SKM-1 treated with dmso at 0.1 percent for 144 hours (cell line): ENCODE measurements at regions not wholly inside any gene's neighbourhood (a gene's known extent, or its start where the extent isn't known, plus 50 kb on each side); places are given as distances from the start of the nearest gene placed in this dataset.
A peak's percentile ranks its signal among the peaks of the same experiment; 100 is the strongest.
"Not testable (repeated sequence)": the region's sequence is repeated elsewhere in the genome, so short reads cannot be mapped to it uniquely, and the experiment has no call there.

Experiments
- DNase-seq: peaks from one replicate; lab custom pipeline; 2025; ENCODE audit not compliant: unreplicated experiment; lab: John Stamatoyannopoulos, UW

DNA sequence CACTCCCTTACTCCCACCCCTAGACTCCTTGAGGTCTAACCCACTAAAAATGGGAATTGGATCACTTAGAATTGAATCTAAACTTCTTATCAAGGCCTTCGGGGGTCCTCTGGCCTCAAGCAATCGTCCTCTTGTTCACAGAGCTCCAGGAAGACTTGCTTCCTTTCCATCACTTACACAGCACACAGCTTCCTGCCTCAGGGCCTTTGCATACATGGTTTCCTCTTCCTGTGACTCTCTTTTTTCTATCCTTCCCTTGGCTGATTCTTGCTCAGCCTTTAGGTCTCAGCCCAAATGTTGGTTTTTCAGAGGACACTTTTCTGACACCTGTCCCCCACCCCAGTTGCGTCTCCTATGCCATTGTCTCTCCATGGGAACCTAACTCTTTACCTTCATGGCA lies 50.0 kb upstream of the ALDH1B1 start:
- no peak for DNase-seq

DNA sequence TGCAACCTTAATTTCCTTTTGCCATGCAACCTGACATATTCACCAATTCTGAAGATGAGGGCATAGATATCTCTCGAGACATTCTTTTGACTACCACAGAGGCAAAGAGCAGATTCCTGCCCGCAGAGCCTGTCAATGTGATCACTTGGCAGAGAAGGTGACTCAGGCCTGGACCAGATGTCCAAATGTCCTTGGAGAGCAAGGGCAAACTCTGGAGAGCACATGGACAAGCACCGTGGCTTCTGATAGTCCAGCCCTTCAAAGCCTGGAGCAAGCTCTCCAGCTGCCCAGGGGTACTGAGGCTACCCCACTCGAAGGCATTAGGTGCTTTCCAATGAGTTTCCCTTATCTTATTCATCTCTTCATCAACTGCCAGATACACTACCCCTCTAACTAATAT lies 50.4 kb upstream of the ALDH1B1 start:
- no peak for DNase-seq

DNA sequence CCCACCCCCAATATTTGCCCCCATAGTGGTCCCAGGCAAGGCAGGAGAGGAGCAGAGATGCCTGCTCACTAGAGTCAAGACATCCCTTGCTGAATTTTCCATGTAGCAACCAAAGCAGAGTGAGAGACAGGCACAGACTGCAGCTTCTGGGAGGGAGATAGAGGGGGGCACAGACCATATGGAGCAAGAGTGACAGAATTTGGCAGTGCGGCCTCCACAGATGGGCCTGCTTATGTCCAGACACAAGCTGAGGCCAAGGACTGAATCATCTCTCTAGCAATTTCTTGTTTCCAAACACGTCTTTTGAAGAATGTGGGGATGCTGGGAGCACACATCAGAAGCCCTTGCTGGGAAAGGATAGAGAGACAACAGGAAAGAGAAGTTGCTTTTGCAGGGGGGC lies 53.0 kb upstream of the ALDH1B1 start:
- no peak for DNase-seq

DNA sequence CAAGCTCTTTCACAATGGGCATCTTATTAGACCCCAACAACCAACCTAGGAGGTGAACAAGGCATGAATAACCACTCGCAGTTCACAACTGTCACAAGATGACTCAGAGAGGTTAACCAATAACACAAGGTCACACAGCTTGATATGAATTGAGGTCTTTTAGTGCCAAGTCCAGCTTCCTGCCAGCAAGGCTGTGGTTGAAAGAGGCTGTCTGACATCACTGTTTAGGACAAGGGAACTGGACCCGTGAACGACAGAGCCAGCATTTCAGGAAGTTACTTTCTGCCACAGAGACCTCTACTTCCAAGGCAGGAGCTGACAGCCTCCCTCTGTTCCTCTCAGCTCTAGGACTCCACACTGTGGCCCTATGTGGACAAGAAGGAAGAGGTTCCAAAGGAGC lies 53.4 kb upstream of the ALDH1B1 start:
- peak; percentile 90 for DNase-seq

GRCh38 chr9:38338342-38339018 lies 54.0 kb upstream of the ALDH1B1 start:
- DNase-seq, result no peak

DNA sequence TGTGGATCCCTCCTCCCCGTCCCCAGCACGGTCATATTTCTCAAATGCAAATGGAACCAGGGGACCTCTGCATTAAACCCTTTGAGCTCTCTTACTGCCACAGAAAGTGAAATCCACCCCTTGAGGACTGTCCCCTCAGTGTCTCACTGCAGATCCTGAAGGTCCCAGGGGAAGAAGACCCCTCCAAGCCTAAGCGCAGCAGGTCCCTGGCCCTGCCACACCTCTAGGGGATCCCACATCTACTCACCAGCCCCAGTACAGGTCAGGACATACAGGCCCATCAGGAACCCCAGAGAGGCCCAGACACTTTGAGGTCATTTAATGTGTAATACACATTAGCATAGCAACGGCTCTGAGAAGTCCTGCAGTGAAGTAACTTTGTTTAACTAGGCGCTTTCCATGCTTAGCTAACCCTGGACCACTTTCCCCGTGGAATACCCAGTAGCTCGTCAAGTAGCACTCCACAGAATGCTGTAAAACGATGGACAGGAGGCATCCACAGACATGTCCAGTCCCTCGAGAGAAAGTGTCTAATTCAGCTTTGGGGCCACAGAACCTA lies 54.7 kb upstream of the ALDH1B1 start:
- no peak for DNase-seq

- no peak for DNase-seq
Measured at GRCh38 chr9:38337181-38337580, 55.3 kb upstream of the ALDH1B1 start.

DNA sequence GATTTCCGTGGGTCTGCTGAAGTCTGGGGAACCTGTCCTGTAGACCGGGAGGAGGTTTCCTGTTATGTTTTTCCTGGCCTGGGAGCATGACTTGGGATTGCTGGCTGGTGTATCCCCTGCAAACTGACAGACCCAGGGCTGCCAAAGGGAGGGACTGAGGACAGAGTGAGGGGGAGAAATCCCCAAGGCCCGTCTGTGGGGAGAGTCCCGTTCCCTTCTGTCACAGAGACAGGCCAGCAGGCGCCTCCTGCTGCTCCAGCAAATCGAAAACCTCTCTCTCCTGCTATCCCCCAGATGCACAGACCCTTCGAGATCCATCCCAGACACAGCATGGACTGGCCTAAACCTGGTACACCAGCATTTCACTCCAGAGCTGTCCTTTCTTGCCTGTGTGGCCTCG lies 56.2 kb upstream of the ALDH1B1 start:
- no peak for DNase-seq

DNA sequence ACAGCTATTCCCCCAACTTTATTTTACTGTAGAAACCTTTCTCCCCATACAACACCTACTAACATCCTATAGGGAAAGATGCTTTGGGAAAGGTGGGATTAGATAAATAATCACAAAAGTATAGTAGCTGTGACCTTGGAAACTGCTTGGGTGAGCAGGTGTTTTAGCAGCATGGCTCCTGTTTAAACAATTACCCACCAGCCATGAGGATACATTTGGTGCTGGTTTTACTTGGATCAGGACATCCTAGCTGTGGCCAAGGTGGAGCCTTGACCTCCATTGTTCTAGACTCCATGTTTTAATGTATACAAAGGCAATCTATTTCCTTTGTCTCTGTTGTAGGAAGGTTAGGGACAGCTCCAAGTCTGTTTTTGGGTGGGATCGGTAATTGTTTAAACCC lies 56.8 kb upstream of the ALDH1B1 start:
- no peak for DNase-seq

DNA sequence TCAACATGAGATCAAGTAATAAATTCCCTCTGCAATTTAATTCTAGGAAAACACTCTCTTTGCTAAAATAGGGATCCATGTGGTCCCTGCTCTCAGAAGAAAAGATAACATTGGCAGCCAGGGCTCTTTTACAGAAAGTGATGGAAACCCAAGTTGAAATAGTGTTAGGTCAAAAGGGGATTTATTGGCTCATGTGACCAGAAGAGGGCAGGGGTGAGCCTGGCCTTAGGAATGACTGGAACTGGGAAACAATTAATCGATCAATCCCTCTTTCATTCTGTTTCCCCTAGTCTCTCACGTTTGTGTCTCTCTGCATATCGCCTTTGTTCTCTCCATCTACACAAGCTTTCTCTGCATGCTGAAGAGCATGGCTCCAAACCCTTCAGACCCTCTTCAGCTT lies 58.3 kb upstream of the ALDH1B1 start:
- no peak for DNase-seq

GRCh38 chr9:38333047-38333446 lies 59.5 kb upstream of the ALDH1B1 start:
- no peak for DNase-seq

DNA sequence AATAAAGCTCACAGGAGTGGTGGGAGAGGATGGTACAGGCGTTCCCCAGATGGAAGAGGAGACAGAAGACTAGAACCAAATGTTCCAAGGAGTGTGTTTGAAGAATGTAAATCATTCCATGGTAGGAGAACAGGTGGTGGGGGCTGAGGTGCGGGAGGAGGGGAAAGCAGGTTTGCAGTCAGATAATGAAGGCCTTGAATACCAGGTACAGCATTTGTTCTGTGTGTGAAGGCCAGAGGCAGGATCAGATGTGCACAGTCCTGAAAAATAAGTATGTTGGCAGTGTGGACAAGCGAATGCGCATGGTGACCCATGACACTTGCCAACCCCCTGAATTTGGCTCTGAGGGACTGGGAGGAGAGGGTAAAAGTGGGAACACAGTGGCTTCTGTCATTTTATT lies 59.9 kb upstream of the ALDH1B1 start:
- DNase-seq, result no peak

DNA sequence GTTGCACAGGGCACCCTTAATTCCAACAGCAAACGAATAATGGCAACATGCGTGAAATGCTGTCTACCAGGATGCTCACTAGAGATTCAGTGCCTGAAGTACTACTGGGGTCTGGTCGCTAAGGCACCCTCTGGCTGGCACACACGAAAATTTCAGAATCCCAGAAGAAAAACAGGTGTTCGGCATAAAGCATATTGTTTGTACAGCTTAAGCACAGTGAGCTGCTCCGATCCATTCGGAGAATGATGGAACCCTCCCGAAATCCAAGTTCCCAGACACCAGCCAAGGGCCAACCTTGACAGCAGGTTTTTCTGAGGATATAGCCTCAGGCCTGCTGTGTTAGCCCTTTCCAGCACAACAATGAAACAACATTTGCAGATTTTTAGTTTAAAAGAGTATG lies 61.4 kb upstream of the ALDH1B1 start:
- no peak for DNase-seq

GRCh38 chr9:38329968-38330367 lies 62.5 kb upstream of the ALDH1B1 start:
- no peak for DNase-seq

DNA sequence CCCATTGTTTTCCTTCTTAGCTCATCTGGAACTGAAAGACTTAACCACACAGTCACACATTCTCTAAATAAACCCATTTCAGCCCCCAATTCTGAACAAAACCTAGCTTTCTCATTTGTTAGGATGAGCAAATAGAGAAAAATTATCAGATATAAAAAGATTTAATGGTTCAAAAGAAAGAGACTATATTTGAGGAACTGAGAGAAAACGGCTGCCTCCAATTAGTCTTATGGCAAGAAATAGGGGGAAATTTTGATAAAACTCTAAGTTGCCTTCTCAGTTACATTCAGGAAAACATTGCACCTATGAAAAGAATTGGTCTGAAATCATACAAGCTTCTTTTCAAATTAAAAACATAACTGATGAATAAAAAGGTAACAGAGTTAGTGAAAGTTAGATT lies 63.7 kb upstream of the ALDH1B1 start:
- no peak for DNase-seq

DNA sequence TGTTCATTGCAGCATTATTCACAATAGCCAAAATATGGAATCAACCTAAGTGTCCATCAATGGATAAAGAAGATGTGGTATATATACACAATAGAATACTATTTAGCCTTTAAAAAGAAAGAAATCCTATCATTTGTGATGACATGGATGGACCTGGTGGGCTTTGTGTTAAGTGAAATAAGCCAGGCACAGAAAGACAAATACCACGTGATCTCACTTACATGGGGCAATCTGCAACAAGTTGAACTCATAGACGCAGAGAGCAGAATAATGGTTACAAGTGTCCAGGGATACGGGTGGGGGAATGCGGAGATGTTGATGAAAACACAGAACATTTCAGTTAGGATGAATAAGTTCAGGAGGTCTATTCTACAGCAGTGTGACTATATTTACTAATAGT lies 66.4 kb upstream of the ALDH1B1 start:
- DNase-seq, result no peak

GRCh38 chr9:38324213-38324612 lies 68.3 kb upstream of the ALDH1B1 start:
- not testable (repeated sequence) for DNase-seq

DNA sequence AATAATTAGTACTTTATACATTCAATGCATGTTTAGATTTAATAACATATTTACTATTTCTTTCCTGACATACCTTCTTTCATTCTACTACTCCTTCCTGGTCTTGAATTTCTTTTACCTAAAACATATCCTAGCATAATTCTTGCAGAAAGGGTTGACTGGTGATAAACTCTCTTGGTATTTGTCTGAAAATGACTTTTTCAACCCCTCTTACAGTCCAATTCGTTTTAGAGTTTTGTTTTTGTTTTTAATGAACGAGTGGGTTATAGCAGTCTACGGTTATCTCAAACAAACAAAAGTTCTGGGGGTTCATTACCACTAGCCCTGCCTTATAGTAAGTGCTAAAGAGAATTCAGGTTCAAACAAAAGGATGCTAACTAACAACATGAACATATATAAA lies 69.6 kb upstream of the ALDH1B1 start:
- no peak for DNase-seq

GRCh38 chr9:38319496-38320173 lies 72.9 kb upstream of the ALDH1B1 start:
- no peak for DNase-seq

DNA sequence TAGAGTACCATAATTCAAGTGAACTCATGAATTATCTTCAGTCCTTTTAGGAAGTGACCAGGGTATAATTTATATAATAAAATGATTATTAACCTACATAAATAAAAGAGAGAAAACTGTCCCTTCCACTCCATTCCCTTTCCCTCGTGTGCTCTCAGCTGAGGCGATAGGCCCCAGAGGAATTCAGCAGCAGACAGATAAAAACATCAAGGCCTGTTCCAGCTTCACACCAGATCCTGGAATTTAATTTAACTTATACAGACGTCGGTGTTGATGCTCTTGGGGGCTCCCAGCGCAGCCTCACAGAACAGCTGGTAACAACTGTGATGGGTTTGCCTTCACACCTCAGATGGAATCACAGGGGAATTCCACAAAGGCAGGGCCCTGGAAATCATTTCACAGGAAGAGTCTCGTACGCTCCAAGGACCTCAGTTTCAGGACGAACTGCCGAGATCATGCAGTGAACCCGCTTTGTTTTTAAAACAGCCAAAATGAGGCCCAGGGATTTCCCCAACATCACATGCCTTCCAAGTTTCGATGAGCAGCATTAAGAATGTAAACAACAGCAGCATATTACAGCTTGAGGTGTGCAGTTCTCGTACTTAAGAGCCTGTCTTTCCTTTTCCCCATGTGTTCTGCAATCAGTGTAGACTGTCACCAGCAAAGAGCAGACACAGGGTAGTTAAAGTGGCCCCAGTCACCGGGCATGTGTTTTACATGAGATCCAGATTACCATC lies 73.6 kb upstream of the ALDH1B1 start:
- DNase-seq, result no peak

- no peak for DNase-seq
Measured at GRCh38 chr9:38316166-38316780, 76.2 kb upstream of the ALDH1B1 start.
